WTC11 (cell line): ENCODE measurements at regions not wholly inside any gene's neighbourhood (a gene's known extent, or its start where the extent isn't known, plus 50 kb on each side); places are given as distances from the start of the nearest gene placed in this dataset.
"Not testable (repeated sequence)": the region's sequence is repeated elsewhere in the genome, so short reads cannot be mapped to it uniquely, and the experiment has no call there.

Experiments
- ATAC-seq: fragments of 200-7000 bp; cut with Tn5 transposase; 2 replicates; pipeline ENCODE4 v1.10.0; 2021; ENCODE audit warnings: mild to moderate bottlenecking, moderate library complexity
- CTCF ChIA-PET: fragments of 300-600 bp; sonication (Branson Sonifier 250); formaldehyde crosslinking; loops from one replicate; lab custom pipeline; 2021; ENCODE audit warnings: antibody characterized with exemption; lab: Charles Lee
- POLR2A ChIA-PET: fragments of 350-600 bp; sonication (Branson Sonifier 250); formaldehyde crosslinking; loops from one replicate; lab custom pipeline; 2021; ENCODE audit warnings: antibody characterized with exemption; lab: Charles Lee
- DNase-seq: peaks from one replicate; pipeline ENCODE4 v3.0.0; 2021; ENCODE audit warnings: low spot score
- H3K27ac Mint-ChIP-seq: 2 replicates; pipeline ENCODE4 v1.8.0; 2021; ENCODE audit warnings: mixed read lengths
- H3K27me3 Mint-ChIP-seq: 2 replicates; pipeline ENCODE4 v1.8.0; 2021; ENCODE audit warnings: low read depth, mild to moderate bottlenecking, moderate library complexity, mixed read lengths
- H3K36me3 Mint-ChIP-seq: 2 replicates; pipeline ENCODE4 v1.8.0; 2021; ENCODE audit warnings: mixed read lengths
- H3K4me1 Mint-ChIP-seq: 2 replicates; pipeline ENCODE4 v1.8.0; 2022; ENCODE audit warnings: mixed read lengths
- H3K4me3 Mint-ChIP-seq: 2 replicates; pipeline ENCODE4 v1.8.0; 2021; ENCODE audit warnings: mild to moderate bottlenecking, moderate library complexity, mixed read lengths
- H3K9me3 Mint-ChIP-seq: 2 replicates; pipeline ENCODE4 v1.8.0; 2021; ENCODE audit warnings: mixed read lengths
- ARID4B ChIP-seq: sonication (generic); formaldehyde crosslinking; IDR thresholded peaks from 2 replicates; pipeline ENCODE4 v1.8.0; 2023; ENCODE audit warnings: missing genetic modification reagents, mild to moderate bottlenecking, borderline replicate concordance
- CREB1 ChIP-seq: sonication (generic); formaldehyde crosslinking; IDR thresholded peaks from 2 replicates; pipeline ENCODE4 v1.8.0; 2023; ENCODE audit warnings: mild to moderate bottlenecking, missing genetic modification reagents
- CTCF ChIP-seq: fragments of 200-600 bp; IDR thresholded peaks from 2 replicates; pipeline ENCODE4 v1.8.0; 2022; ENCODE audit warnings: antibody characterized with exemption
- E2F4 ChIP-seq: sonication (generic); formaldehyde crosslinking; IDR thresholded peaks from 2 replicates; pipeline ENCODE4 v1.8.1; 2022; ENCODE audit warnings: low read depth, mild to moderate bottlenecking, moderate library complexity, missing genetic modification reagents, borderline replicate concordance
- E2F5 ChIP-seq: sonication (generic); formaldehyde crosslinking; IDR thresholded peaks from 2 replicates; pipeline ENCODE4 v1.8.1; 2022; ENCODE audit warnings: mild to moderate bottlenecking, moderate library complexity, missing genetic modification reagents
- FOXK1 ChIP-seq: sonication (generic); formaldehyde crosslinking; IDR thresholded peaks from 2 replicates; pipeline ENCODE4 v1.8.0; 2022; ENCODE audit warnings: mild to moderate bottlenecking, moderate library complexity, missing genetic modification reagents
- MLX ChIP-seq: sonication (generic); formaldehyde crosslinking; IDR thresholded peaks from 2 replicates; pipeline ENCODE4 v1.8.1; 2023; ENCODE audit warnings: mild to moderate bottlenecking, missing genetic modification reagents, moderate library complexity
- MXD4 ChIP-seq: fragments of 250-450 bp; sonication (Bioruptor Pico); IDR thresholded peaks from 2 replicates; pipeline ENCODE4 v1.8.0; 2021; ENCODE audit warnings: mild to moderate bottlenecking, moderate library complexity, borderline replicate concordance
- NFATC4 ChIP-seq: fragments of 250-450 bp; sonication (Bioruptor Pico); IDR thresholded peaks from 2 replicates; pipeline ENCODE4 v1.9.0; 2021; ENCODE audit warnings: mild to moderate bottlenecking
- NFE2L1 ChIP-seq: sonication (generic); formaldehyde crosslinking; IDR thresholded peaks from 2 replicates; pipeline ENCODE4 v1.8.1; 2023; ENCODE audit warnings: missing genetic modification reagents
- NFYB ChIP-seq: sonication (generic); formaldehyde crosslinking; conservative IDR thresholded peaks from 2 replicates; pipeline ENCODE4 v1.8.0; 2022; ENCODE audit warnings: low read depth, missing genetic modification reagents
- NR2C2 ChIP-seq: sonication (generic); formaldehyde crosslinking; IDR thresholded peaks from 2 replicates; pipeline ENCODE4 v1.8.0; 2022; ENCODE audit warnings: mild to moderate bottlenecking, missing genetic modification reagents
- OVOL2 ChIP-seq: fragments of 250-450 bp; sonication (Bioruptor Pico); IDR thresholded peaks from 2 replicates; pipeline ENCODE4 v1.9.0; 2021; ENCODE audit warnings: mild to moderate bottlenecking, borderline replicate concordance
- SP1 ChIP-seq: sonication (generic); formaldehyde crosslinking; conservative IDR thresholded peaks from 2 replicates; pipeline ENCODE4 v1.8.1; 2022; ENCODE audit warnings: missing genetic modification reagents
- USF1 ChIP-seq: sonication (generic); formaldehyde crosslinking; IDR thresholded peaks from 2 replicates; pipeline ENCODE4 v1.8.0; 2022; ENCODE audit warnings: mild to moderate bottlenecking, missing genetic modification reagents
- ZBTB21 ChIP-seq: sonication (generic); formaldehyde crosslinking; IDR thresholded peaks from 2 replicates; pipeline ENCODE4 v1.8.1; 2023; ENCODE audit warnings: mild to moderate bottlenecking, missing genetic modification reagents, borderline replicate concordance
- ZNF138 ChIP-seq: sonication (generic); formaldehyde crosslinking; conservative IDR thresholded peaks from 2 replicates; pipeline ENCODE4 v1.8.1; 2022; ENCODE audit warnings: mild to moderate bottlenecking, moderate library complexity, missing genetic modification reagents
- ZNF219 ChIP-seq: sonication (generic); formaldehyde crosslinking; IDR thresholded peaks from 2 replicates; pipeline ENCODE4 v1.8.0; 2023; ENCODE audit warnings: missing genetic modification reagents, mild to moderate bottlenecking, borderline replicate concordance
- ZNF232 ChIP-seq: sonication (generic); formaldehyde crosslinking; IDR thresholded peaks from 2 replicates; pipeline ENCODE4 v1.8.0; 2022; ENCODE audit warnings: mild to moderate bottlenecking, missing genetic modification reagents
- ZNF416 ChIP-seq: fragments of 250-450 bp; sonication (Bioruptor Pico); IDR thresholded peaks from 2 replicates; pipeline ENCODE4 v1.9.0; 2021; ENCODE audit warnings: mild to moderate bottlenecking, inconsistent platforms
- ZNF512 ChIP-seq: sonication (generic); formaldehyde crosslinking; IDR thresholded peaks from 2 replicates; pipeline ENCODE4 v1.8.1; 2022; ENCODE audit warnings: missing genetic modification reagents, borderline replicate concordance

- Mint-ChIP-seq H3K4me3 (no peak overlapping the region), H3K4me1 (peaks cover 14% of the 10 kb centered on the region), H3K9me3 (peaks cover 9% of the 10 kb centered on the region), H3K27ac (no peak overlapping the region), H3K36me3 (no peaks in the 10 kb centered on the region), H3K27me3 (no peaks in the 10 kb centered on the region)
- DNase-seq = no peak
- ChIA-PET CTCF (interaction anchor here (1.3 kb wide), 1 partner anchor 64 kb away, joined by 4 read pairs; no protein-coding TSS in a partner anchor), POLR2A (no interaction called here)
- ATAC-seq = no peak
- no peak for TF ChIP-seq CREB1 (CRISPR knock-in tag)
- TF ChIP-seq ZNF219 (CRISPR knock-in tag) = no peak
- no peak for TF ChIP-seq OVOL2
- no peak for TF ChIP-seq MLX (CRISPR knock-in tag)
- no peak for TF ChIP-seq NFYB (CRISPR knock-in tag)
- TF ChIP-seq FOXK1 (CRISPR knock-in tag) = no peak
- TF ChIP-seq NR2C2 = no peak
- TF ChIP-seq ZNF416 (CRISPR knock-in tag) = no peak
- TF ChIP-seq ZNF512 = no peak
- no peak for TF ChIP-seq E2F4 (CRISPR knock-in tag)
- no peak for TF ChIP-seq ZBTB21
- TF ChIP-seq ARID4B = no peak
- TF ChIP-seq NFATC4 (CRISPR knock-in tag) = no peak
- TF ChIP-seq USF1 = no peak
Observed at GRCh38 chr10:21343087-21343486, 182.4 kb downstream of the SKIDA1 start.

- DNase-seq, H3K9me3 Mint-ChIP-seq, H3K4me3 Mint-ChIP-seq, H3K36me3 Mint-ChIP-seq, H3K27me3 Mint-ChIP-seq, POLR2A ChIA-PET, H3K27ac Mint-ChIP-seq, ATAC-seq: not testable (repeated sequence)
- CTCF ChIA-PET = interaction anchor here (1.3 kb wide), 1 partner anchor 63 kb away, joined by 4 read pairs; no protein-coding TSS in a partner anchor
- H3K4me1 Mint-ChIP-seq = peaks cover 17% of the 10 kb centered on the region
Observed at GRCh38 chr10:21342499-21342898, 183.0 kb downstream of the SKIDA1 start.

GRCh38 chr10:21340331-21340730 is 185.2 kb downstream of the SKIDA1 start:
- ATAC-seq = no peak
- Mint-ChIP-seq H3K27me3 (no peaks in the 10 kb centered on the region), H3K4me3 (no peak overlapping the region), H3K4me1 (peaks cover 31% of the 10 kb centered on the region), H3K27ac (no peak overlapping the region), H3K9me3 (peaks cover 8% of the 10 kb centered on the region), H3K36me3 (peaks cover 2% of the 10 kb centered on the region; the same call in 1 of the 2 replicates)
- ChIA-PET CTCF (no interaction called here), POLR2A (no interaction called here)
- DNase-seq = no peak
- no peak for TF ChIP-seq ZNF232 (CRISPR knock-in tag)
- TF ChIP-seq E2F5 (CRISPR knock-in tag) = no peak
- TF ChIP-seq NFE2L1 (CRISPR knock-in tag) = no peak
- TF ChIP-seq MXD4 (CRISPR knock-in tag) = no peak
- TF ChIP-seq CTCF = no peak
- TF ChIP-seq SP1 = no peak
- no peak for TF ChIP-seq ZNF138 (CRISPR knock-in tag)
